GM23338 (cell line): ENCODE measurements at regions not wholly inside any gene's neighbourhood (a gene's known extent, or its start where the extent isn't known, plus 50 kb on each side); places are given as distances from the start of the nearest gene placed in this dataset.

Source experiments
- ATAC-seq: fragments of 200-7000 bp; cut with Tn5 transposase; 3 replicates; pipeline ENCODE4 v1.9.1; 2020
- DNase-seq: peaks from one replicate; pipeline ENCODE4 v3.0.0-alpha.2; 2015; ENCODE audit warnings: low spot score
- H2AFZ ChIP-seq: fragments of 200-600 bp; sonication (generic); 2 replicates; pipeline ENCODE4 v1.8.0; 2016; ENCODE audit warnings: antibody characterized with exemption, mild to moderate bottlenecking, moderate library complexity
- H3F3A ChIP-seq: fragments of 200-600 bp; sonication (generic); replicated peaks from 2 replicates; pipeline ENCODE4 v1.8.0; 2017; ENCODE audit warnings: antibody characterized with exemption, mixed run types, low read depth
- H3K27ac ChIP-seq: fragments of 200-600 bp; sonication (generic); 2 replicates; pipeline ENCODE4 v1.6.1; 2016; ENCODE audit warnings: low read depth
- H3K27me3 ChIP-seq: fragments of 200-600 bp; sonication (generic); 2 replicates; pipeline ENCODE4 v1.8.0; 2016; ENCODE audit warnings: mild to moderate bottlenecking, mixed run types, moderate library complexity; ENCODE audit not compliant: insufficient read depth
- H3K36me3 ChIP-seq: fragments of 200-600 bp; sonication (generic); 2 replicates; pipeline ENCODE4 v1.8.0; 2016; ENCODE audit warnings: mild to moderate bottlenecking; ENCODE audit not compliant: insufficient read depth
- H3K4me1 ChIP-seq: fragments of 200-600 bp; sonication (generic); 2 replicates; pipeline ENCODE4 v1.8.0; 2016; ENCODE audit warnings: mild to moderate bottlenecking, moderate library complexity; ENCODE audit not compliant: insufficient read depth
- H3K4me2 ChIP-seq: fragments of 200-600 bp; sonication (generic); 2 replicates; pipeline ENCODE4 v1.7.1; 2017; ENCODE audit warnings: mixed run types
- H3K4me3 ChIP-seq: fragments of 200-600 bp; sonication (generic); 2 replicates; pipeline ENCODE4 v1.6.1; 2016; ENCODE audit warnings: mixed run types
- H3K79me2 ChIP-seq: fragments of 200-600 bp; sonication (generic); replicated peaks from 2 replicates; pipeline ENCODE4 v1.8.0; 2017; ENCODE audit warnings: mild to moderate bottlenecking; ENCODE audit not compliant: insufficient read depth
- H3K9me2 ChIP-seq: fragments of 200-600 bp; sonication (generic); 2 replicates; pipeline ENCODE4 v1.8.0; 2017; ENCODE audit not compliant: insufficient read depth
- H4K20me1 ChIP-seq: fragments of 200-600 bp; sonication (generic); replicated peaks from 2 replicates; pipeline ENCODE4 v1.8.0; 2017; ENCODE audit warnings: mild to moderate bottlenecking; ENCODE audit not compliant: insufficient read depth
- H3K27ac Mint-ChIP-seq: 2 replicates; pipeline ENCODE4 v1.8.0; 2020; ENCODE audit warnings: inconsistent platforms, mild to moderate bottlenecking, moderate library complexity, mixed read lengths
- H3K27me3 Mint-ChIP-seq: 3 replicates; pipeline ENCODE4 v1.8.0; 2022; ENCODE audit warnings: low read depth, mild to moderate bottlenecking, moderate library complexity, mixed read lengths, inconsistent platforms; ENCODE audit not compliant: insufficient read depth, poor library complexity
- H3K36me3 Mint-ChIP-seq: 3 replicates; pipeline ENCODE4 v1.8.0; 2021; ENCODE audit warnings: low read depth, mild to moderate bottlenecking, inconsistent platforms, moderate library complexity, mixed read lengths
- H3K4me1 Mint-ChIP-seq: 3 replicates; pipeline ENCODE4 v1.8.0; 2020; ENCODE audit warnings: mild to moderate bottlenecking, inconsistent platforms, mixed read lengths
- H3K4me3 Mint-ChIP-seq: 3 replicates; pipeline ENCODE4 v1.8.0; 2021; ENCODE audit warnings: moderate library complexity, mild to moderate bottlenecking, inconsistent platforms, mixed read lengths
- H3K9me3 Mint-ChIP-seq: 3 replicates; pipeline ENCODE4 v1.8.0; 2020; ENCODE audit warnings: moderate library complexity, mild to moderate bottlenecking, inconsistent platforms, mixed read lengths
- CREB1 ChIP-seq: fragments of 250-450 bp; sonication (Bioruptor Pico); IDR thresholded peaks from 2 replicates; pipeline ENCODE4 v1.5.0; 2020; ENCODE audit warnings: low read depth, mild to moderate bottlenecking, moderate library complexity
- EZH2 ChIP-seq: fragments of 200-600 bp; sonication (generic); IDR thresholded peaks from one replicate; pipeline ENCODE4 v1.8.0; 2017; ENCODE audit warnings: antibody characterized with exemption, mild to moderate bottlenecking, low read depth; ENCODE audit not compliant: unreplicated experiment
- EZH2phosphoT487 ChIP-seq: fragments of 200-600 bp; sonication (generic); IDR thresholded peaks from one replicate; pipeline ENCODE4 v1.8.1; 2018; ENCODE audit warnings: antibody characterized with exemption; ENCODE audit not compliant: unreplicated experiment
- JUNB ChIP-seq: IDR thresholded peaks from one replicate; pipeline ENCODE4 v1.6.1; 2016; ENCODE audit warnings: antibody characterized with exemption; ENCODE audit not compliant: unreplicated experiment
- NANOG ChIP-seq: IDR thresholded peaks from 2 replicates; pipeline ENCODE4 v1.6.1; 2016; ENCODE audit warnings: antibody characterized with exemption, borderline replicate concordance
- POLR2AphosphoS5 ChIP-seq: IDR thresholded peaks from 2 replicates; pipeline ENCODE4 v1.6.1; 2016; ENCODE audit warnings: antibody characterized with exemption, low read depth
- REST ChIP-seq: IDR thresholded peaks from one replicate; pipeline ENCODE4 v1.6.1; 2018; ENCODE audit warnings: antibody characterized with exemption; ENCODE audit not compliant: unreplicated experiment
- STAT1 ChIP-seq: IDR thresholded peaks from one replicate; pipeline ENCODE4 v1.6.1; 2016; ENCODE audit warnings: antibody characterized with exemption; ENCODE audit not compliant: unreplicated experiment
- ZNF114 ChIP-seq: fragments of 250-450 bp; sonication (Bioruptor Pico); IDR thresholded peaks from 2 replicates; pipeline ENCODE4 v1.5.0; 2020; ENCODE audit warnings: mild to moderate bottlenecking, moderate library complexity
- ZNF331 ChIP-seq: fragments of 250-450 bp; sonication (Bioruptor Pico); IDR thresholded peaks from 2 replicates; pipeline ENCODE4 v1.5.0; 2020; ENCODE audit warnings: low read depth, mild to moderate bottlenecking, moderate library complexity
- ZNF462 ChIP-seq: fragments of 250-450 bp; sonication (Bioruptor Pico); IDR thresholded peaks from 2 replicates; pipeline ENCODE4 v1.5.0; 2020; ENCODE audit warnings: mild to moderate bottlenecking, moderate library complexity
- TF ChIP-seq, protein P1 (sequence below), 2 experiments: fragments of 200-600 bp in 1 of 2; sonication (generic) in 1 of 2; conservative IDR thresholded peaks; 2 replicates each; pipeline versions ENCODE4 v1.5.1 to v1.6.1; 2016 to 2017; ENCODE audit warnings: antibody characterized with exemption in 2 of 2, low read depth in 2 of 2, mild to moderate bottlenecking in 2 of 2, moderate library complexity in 1 of 2
- TF ChIP-seq, protein P2 (sequence below): IDR thresholded peaks from 2 replicates; pipeline ENCODE4 v1.6.1; 2016; ENCODE audit warnings: antibody characterized with exemption

DNA sequence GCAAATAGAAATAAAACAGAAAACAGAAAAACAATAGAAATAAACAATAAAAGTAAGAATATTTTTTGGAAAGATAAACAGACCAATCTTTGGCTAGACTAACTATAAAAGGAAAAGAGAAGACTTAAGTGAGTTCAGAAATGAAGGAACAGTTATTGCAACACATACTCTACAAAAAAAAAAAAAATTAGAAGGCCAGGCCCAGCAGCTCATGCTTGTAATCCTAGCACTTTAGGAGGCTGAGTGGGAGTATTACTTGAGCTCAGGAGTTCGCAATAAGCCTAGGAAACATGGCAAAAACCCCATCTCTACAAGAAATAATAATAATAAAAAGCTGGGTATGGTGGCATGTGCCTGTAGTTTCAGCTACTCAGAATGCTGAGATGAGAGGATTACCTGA lies 336.7 kb downstream of the DTHD1 start:
- no peaks in the 10 kb centered on the region; the same call in 2 of the 3 replicates for H3K36me3 Mint-ChIP-seq
- no peaks in the 10 kb centered on the region for H3K36me3 ChIP-seq
- 0 out of 2 replicates have a peak overlapping the region, but pooled peaks have one; percentile 29 for H2AFZ ChIP-seq
- H3K27ac Mint-ChIP-seq: no peak overlapping the region
- H3K27me3 ChIP-seq: no peaks in the 10 kb centered on the region
- no peak overlapping the region for H3K4me2 ChIP-seq
- no peaks in the 10 kb centered on the region for H3K4me1 ChIP-seq
- no peaks in the 10 kb centered on the region for H4K20me1 ChIP-seq
- H3K4me3 Mint-ChIP-seq: no peak overlapping the region
- H3K9me3 Mint-ChIP-seq: no peaks in the 10 kb centered on the region; the same call in 2 of the 3 replicates
- H3K27me3 Mint-ChIP-seq: peaks cover 2% of the 10 kb centered on the region
- no peak for TF ChIP-seq EZH2phosphoT487
- TF ChIP-seq REST: no peak
- TF ChIP-seq EZH2: no peak
- TF ChIP-seq ZNF331: no peak
- TF ChIP-seq ZNF462 (CRISPR knock-in tag): no peak
- TF ChIP-seq STAT1: no peak
- TF ChIP-seq CREB1 (CRISPR knock-in tag): no peak
- TF ChIP-seq POLR2AphosphoS5: no peak
- TF ChIP-seq ZNF114 (CRISPR knock-in tag): no peak
- TF ChIP-seq, protein P1, sequence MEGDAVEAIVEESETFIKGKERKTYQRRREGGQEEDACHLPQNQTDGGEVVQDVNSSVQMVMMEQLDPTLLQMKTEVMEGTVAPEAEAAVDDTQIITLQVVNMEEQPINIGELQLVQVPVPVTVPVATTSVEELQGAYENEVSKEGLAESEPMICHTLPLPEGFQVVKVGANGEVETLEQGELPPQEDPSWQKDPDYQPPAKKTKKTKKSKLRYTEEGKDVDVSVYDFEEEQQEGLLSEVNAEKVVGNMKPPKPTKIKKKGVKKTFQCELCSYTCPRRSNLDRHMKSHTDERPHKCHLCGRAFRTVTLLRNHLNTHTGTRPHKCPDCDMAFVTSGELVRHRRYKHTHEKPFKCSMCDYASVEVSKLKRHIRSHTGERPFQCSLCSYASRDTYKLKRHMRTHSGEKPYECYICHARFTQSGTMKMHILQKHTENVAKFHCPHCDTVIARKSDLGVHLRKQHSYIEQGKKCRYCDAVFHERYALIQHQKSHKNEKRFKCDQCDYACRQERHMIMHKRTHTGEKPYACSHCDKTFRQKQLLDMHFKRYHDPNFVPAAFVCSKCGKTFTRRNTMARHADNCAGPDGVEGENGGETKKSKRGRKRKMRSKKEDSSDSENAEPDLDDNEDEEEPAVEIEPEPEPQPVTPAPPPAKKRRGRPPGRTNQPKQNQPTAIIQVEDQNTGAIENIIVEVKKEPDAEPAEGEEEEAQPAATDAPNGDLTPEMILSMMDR (conservative IDR thresholded peaks at IDR 0.05; ENCODE audit: low read depth in 2 of 2): no peak
- no peak for TF ChIP-seq JUNB
- TF ChIP-seq, protein P2, sequence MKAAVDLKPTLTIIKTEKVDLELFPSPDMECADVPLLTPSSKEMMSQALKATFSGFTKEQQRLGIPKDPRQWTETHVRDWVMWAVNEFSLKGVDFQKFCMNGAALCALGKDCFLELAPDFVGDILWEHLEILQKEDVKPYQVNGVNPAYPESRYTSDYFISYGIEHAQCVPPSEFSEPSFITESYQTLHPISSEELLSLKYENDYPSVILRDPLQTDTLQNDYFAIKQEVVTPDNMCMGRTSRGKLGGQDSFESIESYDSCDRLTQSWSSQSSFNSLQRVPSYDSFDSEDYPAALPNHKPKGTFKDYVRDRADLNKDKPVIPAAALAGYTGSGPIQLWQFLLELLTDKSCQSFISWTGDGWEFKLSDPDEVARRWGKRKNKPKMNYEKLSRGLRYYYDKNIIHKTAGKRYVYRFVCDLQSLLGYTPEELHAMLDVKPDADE: no peak
- no peak for TF ChIP-seq NANOG
- peaks cover 14% of the 10 kb centered on the region for H3K9me2 ChIP-seq
- no peaks in the 10 kb centered on the region for H3K4me1 Mint-ChIP-seq
- no peaks in the 10 kb centered on the region for H3F3A ChIP-seq
- no peaks in the 10 kb centered on the region for H3K79me2 ChIP-seq
- no peak overlapping the region for H3K27ac ChIP-seq
- ATAC-seq (no peak), DNase-seq (no peak)
- no peak overlapping the region for H3K4me3 ChIP-seq
